Activated effector memory CD4-positive, alpha-beta T cell treated with Interleukin-2 at 50 U/mL for 16 hours (primary cell): ENCODE measurements at regions not wholly inside any gene's neighbourhood (a gene's known extent, or its start where the extent isn't known, plus 50 kb on each side); places are given as distances from the start of the nearest gene placed in this dataset.
"Not testable (repeated sequence)": the region's sequence is repeated elsewhere in the genome, so short reads cannot be mapped to it uniquely, and the experiment has no call there.

Experiments used
- DNase-seq: peaks from one replicate; pipeline ENCODE4 v3.0.0-alpha.2; 2020

GRCh38 chr4:102397056-102397455 is 51.8 kb upstream of the SLC39A8 start:
- DNase-seq, result not testable (repeated sequence)

- DNase-seq, result no peak
These were observed 53.7 kb upstream of the SLC39A8 start for GRCh38 chr4:102399021-102399420.

- DNase-seq, result no peak
These were observed 55.6 kb upstream of the SLC39A8 start for GRCh38 chr4:102400898-102401297.

GRCh38 chr4:102402223-102402622 is 56.9 kb upstream of the SLC39A8 start:
- no peak for DNase-seq

- DNase-seq, result no peak
These were observed 57.8 kb upstream of the SLC39A8 start for GRCh38 chr4:102403116-102403515.

- DNase-seq, result no peak
These were observed 59.2 kb upstream of the SLC39A8 start for GRCh38 chr4:102404431-102404969.

GRCh38 chr4:102405821-102406401 is 60.6 kb upstream of the SLC39A8 start:
- DNase-seq, result no peak

- DNase-seq, result not testable (repeated sequence)
These were observed 65.6 kb upstream of the SLC39A8 start for GRCh38 chr4:102410884-102411283.

GRCh38 chr4:102411408-102411807 is 66.1 kb upstream of the SLC39A8 start:
- DNase-seq, result no peak

GRCh38 chr4:102416765-102417164 is 71.5 kb upstream of the SLC39A8 start:
- no peak for DNase-seq

GRCh38 chr4:102420563-102421398 is 75.5 kb upstream of the SLC39A8 start:
- no peak for DNase-seq

- no peak for DNase-seq
These were observed 77.6 kb upstream of the SLC39A8 start for GRCh38 chr4:102422843-102423242.

GRCh38 chr4:102423375-102423774 is 77.8 kb upstream of the NFKB1 start:
- no peak for DNase-seq

GRCh38 chr4:102427371-102427998 is 73.7 kb upstream of the NFKB1 start:
- DNase-seq, result no peak

GRCh38 chr4:102428122-102428521 is 73.0 kb upstream of the NFKB1 start:
- no peak for DNase-seq

- DNase-seq, result no peak
These were observed 71.6 kb upstream of the NFKB1 start for GRCh38 chr4:102429553-102429952.

- DNase-seq, result no peak
These were observed 70.7 kb upstream of the NFKB1 start for GRCh38 chr4:102430461-102430910.

- no peak for DNase-seq
These were observed 69.6 kb upstream of the NFKB1 start for GRCh38 chr4:102431608-102431961.

GRCh38 chr4:102437111-102437510 is 64.0 kb upstream of the NFKB1 start:
- DNase-seq, result no peak

GRCh38 chr4:102438396-102439235 is 62.5 kb upstream of the NFKB1 start:
- no peak for DNase-seq

- DNase-seq, result no peak
These were observed 61.9 kb upstream of the NFKB1 start for GRCh38 chr4:102439236-102439614.

GRCh38 chr4:102439812-102440211 is 61.3 kb upstream of the NFKB1 start:
- no peak for DNase-seq

- no peak for DNase-seq
These were observed 60.7 kb upstream of the NFKB1 start for GRCh38 chr4:102440498-102440897.
